GM04503 (cell line): ENCODE measurements at regions not wholly inside any gene's neighbourhood (a gene's known extent, or its start where the extent isn't known, plus 50 kb on each side); places are given as distances from the start of the nearest gene placed in this dataset.

ENCODE experiments used
- DNase-seq: peaks from one replicate; pipeline ENCODE4 v3.0.0-alpha.2; 2012; ENCODE audit warnings: low read depth

DNA sequence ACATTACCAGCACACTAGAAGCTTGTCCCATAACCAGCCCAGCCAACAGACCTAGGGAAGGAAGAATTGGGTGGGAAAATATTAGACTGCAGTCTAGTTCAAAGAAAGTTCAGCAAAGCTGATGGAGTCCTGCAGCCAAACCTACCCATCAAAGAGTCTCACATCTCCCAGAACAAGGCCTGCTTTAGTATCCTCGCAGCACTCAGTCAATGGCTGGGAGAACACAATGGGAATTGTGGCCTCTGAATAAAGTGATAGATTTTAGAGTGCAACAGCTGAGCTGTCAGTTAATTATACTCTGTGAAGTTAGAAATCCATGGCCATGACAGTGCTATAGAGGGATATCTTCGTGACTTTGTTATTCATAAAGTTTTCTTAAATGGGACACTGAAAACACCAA is 207.2 kb upstream of the NAALADL2 start:
- DNase-seq = no peak

DNA sequence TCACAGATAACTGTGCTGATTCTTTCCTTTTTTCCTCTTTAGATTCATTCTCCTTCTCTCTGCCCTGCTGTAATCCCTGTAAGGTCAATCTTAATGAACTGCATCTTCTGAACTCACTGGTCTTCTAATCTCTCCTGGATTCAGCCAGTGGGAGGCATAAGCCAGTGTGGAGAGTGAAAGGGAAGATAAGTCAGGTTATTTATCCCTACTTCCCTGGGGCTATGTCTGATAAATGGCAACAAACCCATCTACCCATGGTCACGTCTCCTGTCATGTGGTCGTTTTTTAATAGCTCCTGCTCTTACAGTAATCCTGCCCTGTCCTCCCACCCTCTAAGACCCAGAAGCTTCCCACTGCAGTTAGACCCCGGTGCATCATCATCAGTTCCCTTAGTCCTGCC is 199.6 kb upstream of the NAALADL2 start:
- no peak for DNase-seq

DNA sequence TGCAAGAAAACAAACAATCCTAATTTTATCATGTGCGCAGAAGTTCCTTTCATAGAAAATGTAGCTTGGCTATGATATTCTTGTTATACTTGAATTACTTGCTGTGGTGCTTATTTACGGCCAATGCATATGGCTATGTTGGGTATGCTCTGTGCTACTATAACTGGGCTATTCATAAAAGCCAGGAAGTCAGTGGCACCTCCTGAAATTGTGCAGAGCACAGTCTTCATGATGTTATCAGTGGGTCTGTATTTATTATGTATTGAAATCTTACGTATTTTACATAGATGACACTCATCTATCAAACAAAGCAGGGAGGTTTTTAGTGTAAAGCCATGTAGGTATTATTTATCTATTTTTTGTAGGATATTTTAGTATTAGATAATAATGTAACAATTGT is 196.5 kb upstream of the NAALADL2 start:
- DNase-seq = no peak

DNA sequence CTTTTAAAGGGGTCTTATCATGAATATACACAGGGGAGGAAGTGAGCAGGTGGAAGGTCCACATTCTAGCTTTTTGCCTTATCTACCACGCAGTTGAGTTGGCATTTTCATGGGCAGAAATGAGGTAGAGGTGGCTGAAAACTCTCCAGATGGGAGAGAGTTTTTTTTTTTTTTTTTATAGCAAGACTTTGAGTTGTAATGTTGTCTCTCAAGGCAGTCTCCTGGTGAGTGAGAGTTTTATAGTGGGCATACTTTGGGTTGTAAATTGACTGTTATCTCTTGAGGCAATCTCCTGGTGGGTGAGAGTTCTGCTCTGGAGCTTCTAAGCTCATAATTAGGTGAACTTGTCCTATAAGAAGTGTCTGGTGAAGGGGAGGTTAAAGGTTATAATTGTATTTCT is 191.7 kb upstream of the NAALADL2 start:
- no peak for DNase-seq

DNA sequence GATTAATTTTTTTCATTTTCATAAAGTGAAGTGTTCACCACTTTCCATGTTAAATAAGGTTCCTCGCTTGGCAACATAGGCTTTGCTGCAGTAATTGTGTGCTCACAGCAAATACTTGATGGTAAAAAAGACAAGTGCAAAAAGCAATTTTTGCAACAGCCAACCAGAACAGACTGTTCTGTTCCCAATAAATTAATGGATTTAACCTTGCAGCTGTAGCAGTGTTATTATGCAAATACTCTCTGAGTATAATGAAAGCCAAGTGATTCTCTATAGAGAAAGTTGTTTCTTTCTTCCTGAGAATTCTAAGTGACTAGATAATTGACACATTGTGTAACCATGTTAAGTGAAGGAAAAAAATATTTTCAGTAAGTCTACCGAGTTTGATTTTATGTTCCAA is 183.7 kb upstream of the NAALADL2 start:
- DNase-seq = no peak

DNA sequence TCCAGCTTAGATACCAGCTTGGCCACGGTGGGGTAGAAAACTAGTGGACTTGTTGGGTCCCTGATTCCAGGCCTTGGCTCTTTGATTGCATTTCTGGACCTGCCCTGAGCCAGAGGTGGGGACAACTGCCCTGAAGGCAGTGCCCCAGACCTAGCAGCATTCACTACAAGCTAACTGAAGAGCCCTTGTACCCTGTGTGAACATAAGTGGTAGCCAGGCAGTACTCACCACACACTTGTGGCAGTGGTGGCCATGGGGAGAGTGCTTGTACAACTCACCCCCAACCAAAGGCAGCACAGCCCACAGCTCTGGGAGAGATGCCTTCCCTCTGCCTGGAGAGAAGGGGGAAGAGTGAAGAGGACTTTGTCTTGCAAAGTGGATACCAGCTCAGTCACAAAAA is 177.3 kb upstream of the NAALADL2 start:
- no peak for DNase-seq

DNA sequence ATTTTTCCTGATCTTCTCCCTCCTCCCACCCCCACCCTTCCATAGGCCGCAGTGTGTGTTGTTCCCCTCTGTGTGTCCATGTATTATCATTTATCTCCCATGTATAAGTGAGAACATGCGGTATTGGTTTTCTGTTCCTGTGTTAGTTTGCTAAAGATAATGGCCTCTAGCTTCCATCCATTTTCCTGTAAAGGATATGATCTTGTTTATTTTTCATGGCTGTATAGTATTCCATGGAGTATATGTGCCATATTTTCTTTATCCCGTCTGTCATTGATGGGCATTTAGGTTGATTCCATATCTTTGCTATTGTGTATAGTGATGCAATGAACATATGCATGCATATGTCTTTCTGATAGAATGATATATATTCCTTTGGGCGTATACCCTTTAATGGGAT is 173.3 kb upstream of the NAALADL2 start:
- DNase-seq = no peak

DNA sequence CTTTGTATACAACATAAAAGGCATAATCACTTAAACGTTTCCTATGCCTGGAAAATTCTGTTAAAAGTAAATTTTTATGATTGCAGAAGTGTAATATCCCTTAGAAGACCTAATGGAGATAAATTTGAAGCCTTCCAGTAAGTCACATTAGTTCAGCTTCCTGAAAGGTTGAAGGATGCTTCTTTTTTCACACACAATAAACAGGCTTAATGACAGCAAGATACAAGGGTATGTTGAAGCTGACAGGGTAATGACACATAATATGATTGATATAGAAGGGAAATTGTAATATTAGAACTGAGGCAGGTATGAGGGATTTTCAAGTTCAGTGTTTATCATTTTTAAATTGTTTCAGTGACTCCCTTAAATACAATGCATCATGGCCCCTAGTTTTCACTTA is 161.8 kb upstream of the NAALADL2 start:
- DNase-seq = no peak

DNA sequence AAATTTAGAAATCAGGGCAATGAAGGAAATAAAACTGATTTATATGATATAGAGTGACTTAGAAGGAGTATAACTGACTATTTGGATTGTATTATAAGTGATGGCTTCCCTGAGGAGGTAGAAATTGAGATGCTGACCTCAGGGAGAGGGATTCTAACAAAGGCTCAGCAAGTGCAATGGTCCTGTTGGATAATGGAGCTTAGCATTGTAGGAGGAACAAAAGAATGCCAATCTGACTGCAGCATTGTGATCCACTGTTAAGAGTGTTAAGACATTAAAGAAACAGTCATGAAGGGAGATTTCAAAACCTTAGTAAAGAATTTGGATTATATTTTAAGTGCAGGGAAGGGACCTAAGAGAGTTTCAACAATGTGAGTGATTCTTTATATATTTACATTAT is 158.4 kb upstream of the NAALADL2 start:
- no peak for DNase-seq

DNA sequence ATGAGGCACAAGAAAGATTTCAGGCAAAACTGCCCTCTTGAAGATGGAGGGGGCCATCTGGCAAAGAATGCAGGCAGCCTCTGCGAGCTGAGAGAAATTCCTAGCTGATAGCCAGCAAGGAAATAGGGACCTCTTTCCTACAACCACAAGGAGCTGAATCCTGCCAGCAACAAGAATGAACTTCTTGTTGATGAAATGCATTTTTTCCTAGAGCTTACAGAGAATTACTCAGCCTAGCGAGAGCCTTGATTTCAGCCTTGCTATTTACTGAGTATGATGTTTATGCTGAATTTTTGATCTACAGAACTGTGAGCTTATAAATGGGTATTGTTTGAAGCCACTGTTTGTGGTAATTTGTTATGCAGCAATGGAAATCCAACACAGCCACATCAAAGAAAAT is 148.5 kb upstream of the NAALADL2 start:
- no peak for DNase-seq

DNA sequence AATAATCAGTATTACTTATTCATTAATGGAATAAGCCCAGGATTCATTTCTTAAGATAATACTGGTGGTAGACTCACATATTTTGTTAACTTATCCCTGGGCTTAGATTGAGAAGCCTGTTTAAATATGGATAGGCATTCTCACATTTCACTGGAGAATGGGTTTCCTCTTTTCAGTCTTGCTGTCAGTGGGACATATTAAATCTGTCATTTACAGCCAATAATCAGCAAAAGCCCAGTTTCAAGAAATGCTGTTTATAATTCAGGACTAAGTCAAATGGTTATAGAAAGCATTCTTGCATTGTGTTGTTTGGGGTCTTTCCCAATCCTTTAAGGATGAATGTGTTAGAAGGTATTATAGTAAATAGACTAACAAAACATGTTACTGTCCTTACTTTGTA is 143.7 kb upstream of the NAALADL2 start:
- no peak for DNase-seq

DNA sequence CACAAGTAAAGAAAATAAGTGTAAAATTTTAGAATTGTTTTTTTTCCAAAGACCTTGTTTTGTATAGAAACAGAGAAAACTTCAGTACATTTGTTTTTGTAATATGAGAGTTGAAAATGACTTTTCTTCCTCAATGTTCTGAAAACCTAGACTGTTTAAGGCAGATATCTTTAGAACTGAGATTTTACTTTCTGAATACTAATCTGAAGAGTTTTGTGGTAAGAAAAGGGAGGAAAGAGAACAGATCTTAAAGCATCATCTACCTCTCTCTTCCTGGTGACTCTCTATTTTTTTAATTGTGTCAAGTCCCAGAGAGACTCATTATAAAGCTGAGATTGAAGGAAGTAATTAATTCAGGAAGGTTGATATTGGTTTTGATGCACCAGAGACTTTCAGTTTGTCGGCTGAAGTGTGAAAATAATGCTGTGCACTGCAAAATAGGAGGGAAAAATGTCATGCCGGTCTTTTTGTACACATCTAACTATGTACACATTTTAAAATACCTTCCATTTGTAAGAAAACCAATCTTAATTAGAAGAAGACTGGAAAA is 142.1 kb upstream of the NAALADL2 start:
- DNase-seq = no peak

DNA sequence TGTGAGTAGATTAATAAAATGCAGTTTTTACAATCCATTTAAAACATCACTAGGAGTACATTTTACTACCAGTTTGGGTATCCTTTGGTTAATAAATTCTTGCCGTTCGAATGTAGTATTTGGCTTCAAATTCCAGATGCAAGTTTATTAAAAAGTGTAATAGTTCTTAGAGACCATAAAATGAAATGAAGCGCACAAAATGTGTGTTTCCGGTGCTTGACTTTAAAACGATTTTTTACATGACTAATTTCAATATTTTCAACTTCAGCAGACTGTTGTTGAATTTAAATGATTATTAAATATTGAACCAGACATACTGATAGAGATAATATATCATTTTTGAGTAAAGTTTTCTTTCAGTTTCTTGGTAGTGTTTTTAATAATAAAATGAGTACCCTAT is 138.4 kb upstream of the NAALADL2 start:
- DNase-seq = no peak

DNA sequence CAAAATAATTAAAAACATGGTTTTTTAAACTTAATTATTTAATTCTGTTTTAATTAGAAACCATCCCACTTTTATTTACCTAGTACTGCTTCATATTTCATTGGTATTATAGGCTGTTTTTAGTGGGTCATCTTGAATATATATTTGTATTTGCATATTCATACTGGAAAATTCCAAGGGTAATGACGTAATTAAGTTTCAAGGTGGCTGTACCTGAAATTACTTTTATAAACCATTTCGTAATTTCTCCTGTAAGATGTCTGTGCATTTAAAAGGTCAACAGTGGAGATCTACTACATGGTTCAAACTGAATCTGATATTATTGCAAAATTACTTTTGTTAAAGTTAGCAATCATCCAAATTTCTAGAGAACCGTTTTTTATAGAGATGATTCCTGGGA is 133.8 kb upstream of the NAALADL2 start:
- no peak for DNase-seq

DNA sequence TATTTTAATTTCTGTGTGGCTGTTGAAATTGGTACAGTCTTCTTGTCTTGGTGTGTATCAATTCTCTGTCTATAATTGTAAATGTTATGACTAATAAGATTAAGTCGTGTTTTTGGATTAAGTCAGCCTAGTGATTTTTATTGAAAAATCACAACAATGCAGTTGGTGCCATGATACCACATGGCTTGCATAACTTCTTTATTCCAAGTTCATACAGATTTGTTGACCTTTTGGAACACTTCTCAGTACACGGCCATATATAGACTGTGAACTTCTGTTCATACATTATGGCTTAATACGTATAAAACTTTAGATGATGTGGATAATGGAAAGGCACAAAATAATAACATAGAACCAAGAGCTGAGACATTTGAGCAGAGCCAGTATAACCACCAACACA is 121.2 kb upstream of the NAALADL2 start:
- no peak for DNase-seq

DNA sequence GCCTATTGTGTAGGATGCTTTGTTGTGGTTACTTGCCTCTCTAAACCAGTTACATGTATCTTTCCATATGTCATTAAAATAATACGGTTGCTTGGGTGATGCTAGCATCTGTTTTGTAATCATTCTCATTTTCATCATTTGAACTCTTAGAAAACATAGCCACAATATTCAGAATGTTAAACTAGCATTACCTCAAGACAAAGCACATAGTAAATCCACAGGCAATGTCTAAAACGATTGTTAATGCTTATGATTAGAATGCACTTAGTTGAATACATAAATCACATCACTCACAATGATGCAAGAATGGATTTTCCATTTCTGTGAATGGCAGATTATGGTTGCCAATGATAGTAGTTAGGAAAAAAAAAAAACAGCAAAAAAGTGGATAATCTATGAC is 110.0 kb upstream of the NAALADL2 start:
- no peak for DNase-seq

DNA sequence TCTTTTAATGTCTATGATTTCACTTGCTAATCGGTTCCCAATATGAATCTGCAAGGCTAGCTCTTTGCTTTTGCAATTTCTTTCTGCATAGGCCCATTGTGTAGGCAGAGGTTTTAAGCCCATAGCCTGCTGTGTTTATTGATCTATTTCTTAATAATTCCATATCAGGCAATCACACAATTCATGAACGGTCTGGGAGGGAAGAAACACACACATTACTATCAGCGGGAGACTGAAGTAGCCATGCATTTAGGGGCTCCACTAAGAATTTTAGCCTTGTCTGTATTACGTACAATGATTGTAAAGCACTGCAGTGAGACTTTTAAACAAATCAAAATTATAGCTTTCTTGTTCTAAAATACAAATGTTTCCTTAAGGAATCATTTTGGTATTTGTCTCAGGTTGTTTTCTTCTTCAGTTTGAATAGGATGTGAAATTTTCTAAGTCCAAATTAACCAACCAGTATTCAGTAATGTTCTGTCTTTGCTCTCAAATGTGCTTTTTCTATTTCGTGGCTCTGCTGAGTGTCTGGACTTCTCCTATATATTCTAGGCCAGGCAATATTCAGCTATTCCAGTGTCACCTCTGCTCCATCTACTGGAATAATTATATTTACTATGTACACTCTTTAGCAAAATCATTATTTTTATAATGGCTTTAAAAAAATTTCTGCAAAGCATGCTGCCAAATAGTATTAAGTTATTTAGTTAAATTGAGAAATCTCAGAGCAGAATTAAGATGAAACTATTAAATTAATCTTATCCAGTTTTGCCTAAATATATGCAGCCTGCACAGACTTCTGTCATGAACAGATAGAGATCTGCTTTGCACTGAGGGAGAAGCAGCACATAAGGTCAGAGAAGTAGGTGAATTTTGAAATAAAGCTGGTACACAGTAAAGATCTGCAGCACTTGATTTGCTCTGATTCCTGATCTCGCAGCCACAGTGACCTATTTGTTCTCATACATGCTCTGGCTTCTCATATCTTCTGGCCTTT is 103.0 kb upstream of the NAALADL2 start:
- no peak for DNase-seq

DNA sequence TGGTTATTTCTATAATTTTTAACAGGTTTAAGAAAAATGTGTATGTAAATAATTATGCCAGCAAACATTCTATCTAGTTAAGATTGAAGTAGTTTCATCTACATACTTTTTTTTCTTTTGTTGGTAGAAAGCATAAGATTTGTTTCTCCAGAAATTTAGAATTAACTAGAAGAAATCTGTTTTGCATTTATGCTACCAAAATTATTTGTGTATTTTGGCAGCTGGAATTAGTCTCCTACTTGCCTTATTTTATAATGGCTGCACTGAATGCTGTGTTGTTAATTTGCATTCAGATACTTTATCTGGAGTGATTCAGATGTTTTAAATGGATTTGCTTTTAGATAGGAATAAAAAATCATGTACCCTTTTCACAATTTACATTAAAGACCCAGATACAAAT is 100.2 kb upstream of the NAALADL2 start:
- DNase-seq = no peak

DNA sequence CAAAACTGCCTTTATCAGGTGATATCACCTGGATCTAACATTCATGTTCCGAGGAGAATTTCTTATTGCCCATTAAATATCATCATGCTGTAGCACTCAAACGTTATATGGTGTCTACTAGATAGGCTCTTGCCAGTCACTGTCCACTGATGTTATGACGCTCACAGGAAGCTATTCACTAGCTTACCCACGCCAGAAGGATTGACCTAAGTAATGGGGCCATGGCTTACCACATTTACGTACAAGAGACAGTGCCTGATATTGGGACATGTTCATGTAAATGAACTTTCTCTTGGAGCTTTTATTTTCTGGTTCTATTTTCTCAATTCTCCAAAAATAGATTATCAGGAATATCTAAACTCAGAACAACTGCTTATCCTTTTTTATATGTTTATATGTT is 91.7 kb upstream of the NAALADL2 start:
- no peak for DNase-seq

DNA sequence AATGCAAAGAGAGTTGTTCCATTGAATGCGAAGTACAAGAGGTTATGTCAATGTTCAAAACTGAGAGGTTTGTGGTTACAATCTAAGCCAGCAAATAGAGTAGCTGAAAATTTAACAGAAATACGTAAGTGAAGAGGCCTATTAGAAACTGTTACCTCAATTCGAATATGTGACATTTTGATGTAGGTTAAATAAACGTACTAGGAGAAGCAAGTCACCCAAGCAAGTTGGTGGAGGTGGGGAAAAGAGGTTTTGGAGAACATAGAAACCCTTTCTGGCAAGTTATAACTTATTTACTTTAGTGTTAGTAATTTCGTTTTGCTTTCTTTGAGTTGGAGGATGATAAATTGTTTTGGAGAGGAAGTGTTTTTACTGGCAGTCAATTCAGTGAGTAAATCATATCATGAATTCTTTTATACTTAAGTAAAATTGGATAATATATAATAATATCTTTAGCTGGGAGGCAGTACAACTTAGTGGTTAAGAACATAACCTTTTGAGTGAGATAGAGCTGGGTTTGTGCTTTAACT is 91.2 kb upstream of the NAALADL2 start:
- no peak for DNase-seq

DNA sequence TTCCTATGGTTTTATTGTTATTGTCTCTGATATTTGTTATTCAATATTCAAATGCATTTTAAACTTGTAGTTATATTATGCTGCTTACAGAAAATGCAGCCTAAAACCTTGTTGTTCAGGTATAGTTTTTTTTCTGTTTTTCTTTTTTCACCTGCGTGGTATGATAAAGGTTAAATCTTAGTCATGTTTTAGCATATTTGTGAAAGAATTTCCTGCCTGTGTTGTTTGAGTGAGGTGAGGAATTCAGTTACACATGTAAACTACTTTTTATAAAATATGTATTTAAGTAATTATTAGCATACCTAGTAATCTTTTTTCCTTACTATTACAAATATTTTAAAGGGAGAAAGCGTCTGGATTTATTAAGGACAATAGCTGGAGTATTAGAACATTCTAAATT is 90.0 kb upstream of the NAALADL2 start:
- no peak for DNase-seq

DNA sequence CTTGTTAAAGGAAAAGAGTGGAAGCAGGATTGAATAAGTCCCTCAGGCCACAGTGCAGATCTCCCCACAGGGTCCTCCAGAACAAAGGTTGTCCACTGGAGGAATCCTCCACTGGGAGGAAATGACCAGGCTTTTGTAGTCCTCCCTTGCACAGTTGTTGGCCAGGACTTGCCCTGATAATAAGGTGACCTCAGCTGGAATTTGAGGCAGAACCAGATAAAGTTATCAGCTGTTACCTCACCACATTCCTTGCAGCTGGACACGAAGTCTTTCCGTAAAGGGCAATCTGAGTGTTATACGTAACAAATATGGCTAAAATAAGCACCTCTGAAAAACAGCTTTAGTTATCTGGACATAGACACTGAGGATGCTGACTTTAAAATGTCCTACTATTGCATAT is 83.5 kb upstream of the NAALADL2 start:
- DNase-seq = no peak

DNA sequence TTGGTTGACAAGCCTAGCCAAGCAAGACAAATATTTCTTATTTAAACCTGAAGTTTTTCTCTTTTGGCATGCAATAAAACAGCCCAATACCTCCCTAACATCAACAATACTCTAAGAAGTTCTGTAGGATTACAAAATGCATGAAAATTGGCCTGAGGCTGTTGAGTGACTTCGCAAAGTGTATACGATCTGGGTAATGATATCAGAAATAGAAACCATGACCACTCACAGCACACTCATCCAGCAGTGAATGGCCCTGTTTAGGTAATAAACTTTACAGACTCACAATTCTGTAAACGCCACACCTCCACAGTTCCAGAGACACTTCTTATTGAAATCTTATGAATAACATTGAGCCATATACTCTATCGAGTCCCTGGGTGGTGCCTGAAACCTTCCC is 83.0 kb upstream of the NAALADL2 start:
- no peak for DNase-seq

DNA sequence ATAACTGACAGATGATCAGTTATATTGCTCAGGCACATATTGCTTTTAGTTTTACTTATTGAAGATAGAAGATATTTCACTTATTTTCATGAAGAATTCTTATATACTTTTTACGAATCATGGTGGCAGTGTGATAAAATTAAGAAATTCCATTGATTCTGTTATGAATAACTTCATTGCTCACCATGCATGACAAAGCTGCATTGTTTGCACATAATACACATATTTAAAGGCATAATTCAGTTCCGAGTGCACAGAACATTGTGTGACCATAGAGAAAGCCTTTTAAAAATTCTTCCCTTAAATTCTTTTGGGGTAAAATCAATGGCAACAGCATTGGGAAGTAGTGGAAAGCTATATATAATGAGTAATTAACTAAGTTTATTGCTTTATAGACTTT is 82.5 kb upstream of the NAALADL2 start:
- no peak for DNase-seq
